ENCODE measurements at regions not wholly inside any gene's neighbourhood (a gene's known extent, or its start where the extent isn't known, plus 50 kb on each side); places are given as distances from the start of the nearest gene placed in this dataset.
"Not testable (repeated sequence)": the region's sequence is repeated elsewhere in the genome, so short reads cannot be mapped to it uniquely, and the experiment has no call there.

DNA sequence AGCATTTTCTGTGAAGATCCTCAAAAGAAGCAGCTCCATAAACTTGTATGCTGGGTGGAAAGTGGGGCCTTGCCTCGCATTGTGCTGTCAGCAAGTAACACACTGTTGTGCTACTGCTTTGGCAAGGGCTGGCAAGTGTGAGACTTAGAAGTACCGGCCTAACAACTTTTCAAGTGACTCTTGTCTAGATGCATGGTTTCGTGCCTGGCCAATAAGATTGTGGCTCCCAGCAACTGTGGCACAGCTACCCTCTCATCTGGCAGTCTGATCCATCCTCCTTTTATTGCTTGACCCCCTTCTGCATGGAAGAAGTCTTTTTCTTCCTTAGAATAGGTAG is 79.4 kb upstream of the VEPH1 start:
- DNase-seq (ENCODE audit: low read depth, low spot score): no peak

DNA sequence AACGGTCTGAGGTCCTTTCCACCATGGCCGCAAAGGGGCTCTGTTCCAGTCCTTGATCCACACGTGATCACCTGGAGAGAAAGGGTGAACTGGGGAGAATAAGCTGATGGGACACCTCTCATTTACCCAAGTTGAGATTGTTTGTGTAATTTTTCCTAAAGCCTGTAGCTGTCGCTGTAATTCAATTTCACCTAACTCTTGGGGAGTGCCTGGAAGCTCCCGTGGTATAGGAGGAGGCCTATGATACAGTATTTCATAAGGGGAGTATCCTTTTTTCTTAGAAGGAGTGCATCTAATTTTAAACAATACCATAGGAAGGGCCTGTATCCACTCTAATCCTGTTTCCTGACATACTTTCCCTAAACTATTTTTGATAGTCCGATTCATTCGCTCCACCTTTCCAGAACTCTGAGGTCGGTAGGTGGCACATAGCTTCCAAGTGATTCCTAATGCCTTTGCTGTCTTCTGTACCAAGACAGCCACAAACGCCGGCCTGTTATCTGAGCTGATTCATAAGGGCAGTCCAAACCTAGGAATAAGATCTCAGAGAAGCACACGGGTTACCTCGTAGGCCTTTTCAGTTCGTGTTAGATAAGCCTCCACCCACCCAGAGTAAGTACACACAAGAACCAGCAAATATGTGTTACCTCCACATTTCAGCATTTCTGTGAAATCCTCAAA is 78.9 kb upstream of the VEPH1 start:
- DNase-seq (ENCODE audit: low read depth, low spot score): not testable (repeated sequence)

DNA sequence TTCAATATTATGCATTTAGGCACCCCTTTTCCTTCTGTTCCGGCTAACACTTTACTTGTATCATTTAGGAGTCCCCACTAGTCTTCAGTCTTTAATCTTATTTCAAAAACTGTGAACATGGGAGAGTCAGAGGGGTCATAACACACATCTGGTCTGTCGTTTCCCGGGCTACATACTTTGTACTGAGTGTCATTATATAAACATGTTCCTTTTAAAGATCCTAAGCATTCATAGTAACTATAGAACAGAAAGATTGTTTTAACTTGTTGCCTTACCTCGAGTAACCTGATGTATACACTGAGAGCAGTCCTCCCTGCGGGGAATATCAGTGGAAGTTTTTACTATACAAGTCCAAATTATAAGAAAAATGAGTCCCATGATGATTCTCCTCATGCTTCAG is 78.2 kb upstream of the VEPH1 start:
- no peak for DNase-seq (ENCODE audit: low read depth, low spot score)

DNA sequence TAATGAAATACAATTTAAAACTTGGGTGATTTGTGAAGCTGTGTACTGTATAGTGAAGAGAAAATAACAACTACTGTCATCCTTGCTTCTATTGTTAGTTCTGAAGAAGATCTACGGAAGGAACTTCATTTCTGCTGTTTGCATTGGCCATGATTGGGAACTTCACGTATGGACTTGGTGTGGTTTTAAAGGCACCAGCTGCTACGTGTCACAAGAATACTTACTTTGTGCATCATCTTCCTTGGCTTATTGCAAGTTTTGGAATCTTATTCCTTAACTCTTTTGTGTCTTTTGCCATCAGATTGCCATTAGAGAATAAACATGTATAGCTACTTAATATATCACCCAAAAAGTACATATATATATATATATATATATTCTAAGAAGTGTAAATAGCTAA is 75.0 kb upstream of the VEPH1 start:
- no peak for DNase-seq (ENCODE audit: low read depth, low spot score)

DNA sequence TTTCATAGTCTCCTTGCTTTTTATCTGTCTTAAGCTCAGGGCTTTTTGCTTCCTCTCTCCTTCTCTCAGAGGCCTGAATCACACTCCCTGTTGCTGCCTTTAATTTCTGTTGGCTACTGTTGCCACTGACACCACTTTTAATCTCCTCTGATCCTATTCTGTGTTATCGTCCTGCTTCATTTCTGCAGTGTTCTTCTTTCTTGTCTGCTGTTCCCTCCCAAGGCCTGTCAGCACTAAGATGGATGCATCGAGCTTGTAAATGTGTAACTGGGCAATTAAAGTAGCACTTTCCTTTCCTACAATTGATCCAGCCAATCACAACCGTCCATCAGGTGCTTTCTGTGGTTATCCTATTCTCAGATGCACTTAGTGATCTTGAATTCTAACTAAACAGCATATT is 71.3 kb upstream of the VEPH1 start:
- no peak for DNase-seq (ENCODE audit: low read depth, low spot score)

DNA sequence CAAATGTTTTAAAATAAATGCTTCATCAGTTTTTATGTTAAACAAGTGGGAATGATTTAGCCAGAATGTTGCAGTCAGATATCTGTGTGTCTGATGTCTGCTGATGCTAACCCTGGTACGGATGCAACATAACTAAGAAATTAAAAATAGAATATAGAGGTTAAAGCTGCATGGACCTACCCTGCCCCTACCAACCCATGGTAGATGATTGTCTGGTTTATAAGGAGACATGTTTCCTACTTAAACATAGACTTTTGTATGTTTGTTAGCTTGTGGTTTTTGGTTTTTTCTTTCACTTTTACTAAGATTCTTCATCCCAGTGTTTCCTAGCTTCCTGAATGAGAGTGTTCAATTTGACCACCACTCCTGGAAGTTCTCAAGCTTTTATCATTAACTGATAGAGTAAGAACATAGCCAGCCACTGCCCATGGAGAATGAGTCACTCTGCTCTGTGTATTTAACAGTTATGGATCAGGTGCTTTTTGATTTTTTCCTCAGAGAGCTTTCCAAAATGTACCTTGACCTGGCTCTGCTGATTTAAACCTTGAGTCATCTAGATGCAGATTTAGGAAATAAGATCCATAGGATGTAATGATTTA is 70.7 kb upstream of the VEPH1 start:
- DNase-seq (ENCODE audit: low read depth, low spot score): no peak

DNA sequence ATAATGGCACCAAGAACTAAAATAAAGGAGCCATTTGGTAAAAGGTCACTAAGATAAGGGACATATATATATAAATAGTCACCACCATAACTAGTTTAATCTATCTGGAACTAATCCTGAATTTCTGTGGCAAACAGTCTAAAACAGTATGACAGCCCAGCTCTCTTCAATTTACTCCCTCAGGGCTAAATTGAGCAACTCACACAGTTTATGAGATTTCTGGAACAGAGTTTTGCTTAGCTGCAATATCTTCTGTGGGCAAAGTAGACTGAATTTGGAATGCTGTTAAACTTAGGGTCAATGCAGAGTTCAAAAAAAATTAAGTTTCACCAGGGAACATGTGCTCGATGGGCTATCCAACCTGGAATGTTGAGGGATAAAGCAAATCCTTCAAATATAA is 70.1 kb upstream of the VEPH1 start:
- no peak for DNase-seq (ENCODE audit: low read depth, low spot score)

DNA sequence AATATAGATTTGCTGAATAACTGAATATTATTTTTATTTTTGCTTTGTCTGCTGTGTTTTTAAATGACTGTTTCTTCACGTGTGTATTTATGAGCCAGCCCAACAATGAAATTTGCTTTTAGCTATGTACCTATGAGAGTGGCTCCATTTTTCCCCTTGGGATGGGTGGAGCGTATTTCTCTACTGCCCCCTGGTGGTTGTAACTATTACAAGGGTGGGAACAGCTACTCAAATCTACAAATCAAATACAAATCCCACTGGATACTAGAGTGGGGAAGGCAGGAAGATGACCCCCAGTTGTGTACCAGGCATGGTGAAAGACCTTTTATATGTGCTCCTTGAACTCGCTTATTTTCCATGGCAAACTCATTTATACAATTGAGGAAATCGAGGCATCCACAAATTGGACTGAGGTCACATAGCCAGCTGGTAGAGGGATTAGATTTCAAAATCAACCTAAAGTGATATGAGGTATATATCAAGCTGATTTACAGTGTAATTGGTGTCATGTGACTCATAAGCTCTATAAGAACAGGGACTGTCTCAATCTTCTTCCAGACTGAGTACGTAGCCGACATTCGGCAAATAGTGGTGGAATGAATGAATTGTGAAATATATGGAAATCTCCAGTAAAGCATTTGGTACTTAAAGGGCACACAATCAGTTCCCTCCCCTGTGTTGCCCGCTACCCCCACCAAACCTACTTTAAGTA is 69.5 kb upstream of the VEPH1 start:
- DNase-seq (ENCODE audit: low read depth, low spot score): no peak

DNA sequence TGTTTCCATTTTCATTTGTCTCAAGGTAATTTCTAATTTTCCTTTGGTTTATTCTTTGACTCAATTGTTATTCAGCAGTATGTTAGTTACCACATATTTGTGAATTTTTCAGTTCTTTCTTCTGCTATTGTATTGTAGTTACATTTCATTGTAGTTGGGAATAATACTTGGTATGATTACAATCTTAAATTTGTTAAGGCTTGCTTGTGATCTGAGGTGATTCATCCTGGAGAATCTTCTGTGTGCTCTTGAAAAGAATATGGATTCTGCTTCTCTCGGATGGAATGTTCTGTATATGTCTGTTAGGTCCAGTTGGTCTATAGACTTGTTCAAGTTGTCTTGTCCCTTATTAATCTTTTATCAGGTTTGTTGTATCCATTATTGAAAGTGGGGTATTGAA is 63.4 kb upstream of the VEPH1 start:
- DNase-seq (ENCODE audit: low read depth, low spot score): no peak

- no peak for DNase-seq (ENCODE audit: low read depth, low spot score)
Observed at GRCh38 chr3:157559401-157559800, 56.2 kb upstream of the VEPH1 start.

Data from activated CD4-positive, CD25-positive, alpha-beta regulatory T cell treated with anti-CD3 and anti-CD28 coated beads, Interleukin-2, amount 50 U/mL, for 16 hours (primary cell).